ENCODE measurements at regions not wholly inside any gene's neighbourhood (a gene's known extent, or its start where the extent isn't known, plus 50 kb on each side); places are given as distances from the start of the nearest gene placed in this dataset.
"Not testable (repeated sequence)": the region's sequence is repeated elsewhere in the genome, so short reads cannot be mapped to it uniquely, and the experiment has no call there.

- DNase-seq: not testable (repeated sequence)
Observed at GRCh38 chr10:29363930-29364329, 75.1 kb downstream of the LYZL1 start.

- not testable (repeated sequence) for DNase-seq
Observed at GRCh38 chr10:29366206-29366605, 77.3 kb downstream of the LYZL1 start.

- DNase-seq: no peak
Observed at GRCh38 chr10:29369419-29369818, 80.5 kb downstream of the LYZL1 start.

GRCh38 chr10:29370097-29371092 is 81.5 kb downstream of the LYZL1 start:
- DNase-seq: no peak

- DNase-seq: no peak
Observed at GRCh38 chr10:29372920-29373319, 84.0 kb downstream of the LYZL1 start.

GRCh38 chr10:29374162-29374561 is 85.3 kb downstream of the LYZL1 start:
- no peak for DNase-seq

- DNase-seq: no peak
Observed at GRCh38 chr10:29375888-29376287, 87.0 kb downstream of the LYZL1 start.

- DNase-seq: peak in 1 of 2 donors; percentile 50
Observed at GRCh38 chr10:29377333-29377961, 88.6 kb downstream of the LYZL1 start.

- no peak for DNase-seq
Observed at GRCh38 chr10:29378106-29378505, 89.2 kb downstream of the LYZL1 start.

GRCh38 chr10:29379208-29379607 is 90.3 kb downstream of the LYZL1 start:
- DNase-seq: no peak

GRCh38 chr10:29379777-29380598 is 91.1 kb downstream of the LYZL1 start:
- not testable (repeated sequence) for DNase-seq

- DNase-seq: not testable (repeated sequence)
Observed at GRCh38 chr10:29380599-29381511, 92.0 kb downstream of the LYZL1 start.

GRCh38 chr10:29386342-29386999 is 97.6 kb downstream of the LYZL1 start:
- peak in 1 of 2 donors; percentile 41 for DNase-seq

- DNase-seq: no peak
Observed at GRCh38 chr10:29387269-29387668, 98.4 kb downstream of the LYZL1 start.

GRCh38 chr10:29388112-29388511 is 99.2 kb downstream of the LYZL1 start:
- not testable (repeated sequence) for DNase-seq

- no peak for DNase-seq
Observed at GRCh38 chr10:29389493-29389892, 100.6 kb downstream of the LYZL1 start.

- DNase-seq: no peak
Observed at GRCh38 chr10:29389935-29390334, 101.1 kb downstream of the LYZL1 start.

- peak in 1 of 2 donors; percentile 65 for DNase-seq
Observed at GRCh38 chr10:29392376-29393021, 103.6 kb downstream of the LYZL1 start.

- no peak for DNase-seq
Observed at GRCh38 chr10:29394321-29394932, 105.6 kb downstream of the LYZL1 start.

- no peak for DNase-seq
Observed at GRCh38 chr10:29395409-29395808, 106.5 kb downstream of the LYZL1 start.

All from inflammatory macrophage treated with lipopolysaccharide for 1 hour (primary cell).